ENCODE measurements at regions not wholly inside any gene's neighbourhood (a gene's known extent, or its start where the extent isn't known, plus 50 kb on each side); places are given as distances from the start of the nearest gene placed in this dataset.

DNA sequence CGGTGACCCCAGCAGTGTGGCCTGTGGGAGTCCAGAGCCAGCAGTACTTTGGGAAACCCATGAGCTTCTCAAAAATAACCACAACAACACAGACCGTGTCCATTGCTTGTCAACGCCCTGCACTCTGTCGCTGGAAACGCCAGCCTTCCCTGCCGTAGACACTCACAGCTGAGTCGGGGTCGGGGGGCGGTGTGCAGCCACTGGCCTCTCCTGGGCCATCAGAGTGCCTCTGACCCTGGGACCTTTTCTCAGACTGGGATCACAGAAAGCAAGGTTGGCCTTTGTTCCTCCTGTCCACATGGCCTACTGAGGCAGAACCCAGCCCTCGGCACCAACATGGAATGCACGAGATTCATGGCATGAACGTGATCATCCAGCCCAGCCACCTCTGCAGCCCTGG is 95.7 kb downstream of the TUBA3C start:
- intact Hi-C loops (cut with micrococcal nuclease): no loop called here
- no peak for DNase-seq (ENCODE audit: unreplicated experiment)
- Mint-ChIP-seq H3K36me3 (ENCODE audit: insufficient read depth, unreplicated experiment) (no peaks in the 10 kb centered on the region), H3K27me3 (ENCODE audit: insufficient read depth, unreplicated experiment) (no peaks in the 10 kb centered on the region), H3K27ac (ENCODE audit: low read depth, unreplicated experiment) (no peak overlapping the region), H3K9me3 (ENCODE audit: unreplicated experiment) (peaks cover 8% of the 10 kb centered on the region), H3K4me3 (ENCODE audit: unreplicated experiment) (no peak overlapping the region), H3K4me1 (ENCODE audit: insufficient read depth, unreplicated experiment) (no peaks in the 10 kb centered on the region)
- BruUV-seq (replicated peaks): no TSS peak
- ChIA-PET CTCF (no interaction called here), POLR2A (no interaction called here)
- TF ChIP-seq, protein P1, sequence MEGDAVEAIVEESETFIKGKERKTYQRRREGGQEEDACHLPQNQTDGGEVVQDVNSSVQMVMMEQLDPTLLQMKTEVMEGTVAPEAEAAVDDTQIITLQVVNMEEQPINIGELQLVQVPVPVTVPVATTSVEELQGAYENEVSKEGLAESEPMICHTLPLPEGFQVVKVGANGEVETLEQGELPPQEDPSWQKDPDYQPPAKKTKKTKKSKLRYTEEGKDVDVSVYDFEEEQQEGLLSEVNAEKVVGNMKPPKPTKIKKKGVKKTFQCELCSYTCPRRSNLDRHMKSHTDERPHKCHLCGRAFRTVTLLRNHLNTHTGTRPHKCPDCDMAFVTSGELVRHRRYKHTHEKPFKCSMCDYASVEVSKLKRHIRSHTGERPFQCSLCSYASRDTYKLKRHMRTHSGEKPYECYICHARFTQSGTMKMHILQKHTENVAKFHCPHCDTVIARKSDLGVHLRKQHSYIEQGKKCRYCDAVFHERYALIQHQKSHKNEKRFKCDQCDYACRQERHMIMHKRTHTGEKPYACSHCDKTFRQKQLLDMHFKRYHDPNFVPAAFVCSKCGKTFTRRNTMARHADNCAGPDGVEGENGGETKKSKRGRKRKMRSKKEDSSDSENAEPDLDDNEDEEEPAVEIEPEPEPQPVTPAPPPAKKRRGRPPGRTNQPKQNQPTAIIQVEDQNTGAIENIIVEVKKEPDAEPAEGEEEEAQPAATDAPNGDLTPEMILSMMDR (IDR thresholded peaks at IDR 0.05; ENCODE audit: unreplicated experiment): no peak

DNA sequence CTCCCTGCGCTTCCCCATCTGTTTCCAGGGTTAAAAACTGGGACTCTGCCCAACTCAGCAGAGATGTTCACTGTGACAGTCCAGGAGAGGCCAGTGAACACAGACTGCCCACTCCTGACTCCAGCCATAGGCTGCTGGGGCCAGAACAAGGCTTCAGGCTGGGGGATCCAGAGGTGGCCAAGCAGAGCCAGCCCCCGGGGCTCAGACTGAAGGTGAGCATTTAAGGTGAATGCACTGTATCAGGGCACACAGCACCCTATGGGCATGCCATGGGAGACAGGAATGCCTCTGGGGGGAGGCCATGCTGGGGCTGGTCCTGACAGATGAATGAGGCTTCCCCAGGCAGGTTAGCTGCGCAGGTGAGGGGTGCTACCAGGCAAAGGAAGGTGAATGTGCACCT is 96.4 kb downstream of the TUBA3C start:
- TF ChIP-seq, protein P1 (IDR thresholded peaks at IDR 0.05; ENCODE audit: unreplicated experiment): no peak
- H3K4me3 Mint-ChIP-seq (ENCODE audit: unreplicated experiment): no peak overlapping the region
- ChIA-PET POLR2A (no interaction called here), CTCF (interaction anchor here (0.6 kb wide), 1 partner anchor 13 kb away, joined by 3 read pairs; no protein-coding TSS in a partner anchor)
- H3K27ac Mint-ChIP-seq (ENCODE audit: low read depth, unreplicated experiment): no peak overlapping the region
- DNase-seq (ENCODE audit: unreplicated experiment): no peak
- no peaks in the 10 kb centered on the region for H3K27me3 Mint-ChIP-seq (ENCODE audit: insufficient read depth, unreplicated experiment)
- intact Hi-C loops (cut with micrococcal nuclease): no loop called here
- peaks cover 10% of the 10 kb centered on the region for H3K9me3 Mint-ChIP-seq (ENCODE audit: unreplicated experiment)
- no peaks in the 10 kb centered on the region for H3K36me3 Mint-ChIP-seq (ENCODE audit: insufficient read depth, unreplicated experiment)
- no TSS peak for BruUV-seq (replicated peaks)
- H3K4me1 Mint-ChIP-seq (ENCODE audit: insufficient read depth, unreplicated experiment): no peaks in the 10 kb centered on the region

DNA sequence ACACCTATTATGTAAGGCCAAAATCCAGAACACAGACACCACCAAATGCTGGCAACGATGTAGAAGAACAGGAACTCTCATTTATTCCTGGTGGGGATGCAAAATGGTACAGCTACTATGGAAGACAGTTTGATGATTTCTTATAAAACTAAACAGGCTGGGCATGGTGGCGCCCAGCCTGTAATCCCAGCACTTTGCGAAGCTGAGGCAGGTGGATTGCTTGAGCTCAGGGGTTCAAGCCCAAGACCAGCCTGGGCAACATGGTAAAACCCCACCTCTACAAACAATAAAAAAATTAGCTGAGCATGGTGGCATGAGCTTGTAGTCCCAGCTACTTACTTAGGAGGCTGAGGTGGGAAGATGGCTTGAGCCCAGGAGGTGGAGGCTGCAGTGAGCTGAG is 98.3 kb downstream of the TUBA3C start:
- intact Hi-C loops (cut with micrococcal nuclease): no loop called here
- TF ChIP-seq, protein P1 (IDR thresholded peaks at IDR 0.05; ENCODE audit: unreplicated experiment): no peak
- peaks cover 24% of the 10 kb centered on the region for H3K9me3 Mint-ChIP-seq (ENCODE audit: unreplicated experiment)
- no peaks in the 10 kb centered on the region for H3K4me1 Mint-ChIP-seq (ENCODE audit: insufficient read depth, unreplicated experiment)
- no TSS peak for BruUV-seq (replicated peaks)
- no peak for DNase-seq (ENCODE audit: unreplicated experiment)
- no peak overlapping the region for H3K4me3 Mint-ChIP-seq (ENCODE audit: unreplicated experiment)
- POLR2A ChIA-PET: no interaction called here
- H3K36me3 Mint-ChIP-seq (ENCODE audit: insufficient read depth, unreplicated experiment): no peaks in the 10 kb centered on the region
- no peak overlapping the region for H3K27ac Mint-ChIP-seq (ENCODE audit: low read depth, unreplicated experiment)
- CTCF ChIA-PET: interaction anchor here (0.6 kb wide), 1 partner anchor 106 kb away, joined by 4 read pairs; no protein-coding TSS in a partner anchor
- no peaks in the 10 kb centered on the region for H3K27me3 Mint-ChIP-seq (ENCODE audit: insufficient read depth, unreplicated experiment)

DNA sequence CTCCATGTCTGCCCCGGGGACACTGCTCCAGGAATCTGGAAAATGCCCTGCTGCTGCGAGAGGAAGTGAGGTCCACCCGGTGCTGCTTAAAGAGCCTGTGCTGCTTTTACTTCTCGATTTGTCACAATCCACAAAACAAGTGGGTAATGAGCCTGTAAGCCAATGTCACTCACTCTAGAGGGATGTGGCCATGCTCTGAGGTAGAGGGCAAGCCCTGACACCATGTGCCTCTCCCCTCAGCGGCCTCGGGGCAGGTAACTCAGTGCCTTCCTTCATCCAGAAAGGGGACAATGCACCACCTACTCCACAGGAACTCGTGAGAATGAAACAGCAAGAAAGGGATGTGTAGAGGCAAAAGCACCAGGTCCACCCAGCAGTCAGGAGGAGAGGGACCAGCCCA is 106.2 kb downstream of the TUBA3C start:
- Mint-ChIP-seq H3K27me3 (ENCODE audit: insufficient read depth, unreplicated experiment) (peaks cover 11% of the 10 kb centered on the region), H3K9me3 (ENCODE audit: unreplicated experiment) (peaks cover 24% of the 10 kb centered on the region), H3K4me3 (ENCODE audit: unreplicated experiment) (no peak overlapping the region), H3K27ac (ENCODE audit: low read depth, unreplicated experiment) (no peak overlapping the region), H3K4me1 (ENCODE audit: insufficient read depth, unreplicated experiment) (no peaks in the 10 kb centered on the region), H3K36me3 (ENCODE audit: insufficient read depth, unreplicated experiment) (no peaks in the 10 kb centered on the region)
- intact Hi-C loops (cut with micrococcal nuclease): no loop called here
- TF ChIP-seq, protein P1 (IDR thresholded peaks at IDR 0.05; ENCODE audit: unreplicated experiment): no peak
- DNase-seq (ENCODE audit: unreplicated experiment): no peak
- no TSS peak for BruUV-seq (replicated peaks)
- ChIA-PET POLR2A (no interaction called here), CTCF (no interaction called here)

All from MCF 10A (cell line).